H9 (cell line): ENCODE measurements at regions not wholly inside any gene's neighbourhood (a gene's known extent, or its start where the extent isn't known, plus 50 kb on each side); places are given as distances from the start of the nearest gene placed in this dataset.

Experiments used
- DNase-seq: peaks from one replicate; pipeline ENCODE4 v3.0.0-alpha.2; 2017
- H2AFZ ChIP-seq: one replicate; pipeline ENCODE4 v1.6.1; 2013; ENCODE audit warnings: mild to moderate bottlenecking, low read length, control low read depth, moderate library complexity
- H2AK5ac ChIP-seq: 2 replicates; pipeline ENCODE4 v1.6.1; 2013; ENCODE audit warnings: low read length, control low read depth, mixed read lengths; ENCODE audit not compliant: insufficient read length
- H2BK120ac ChIP-seq: one replicate; pipeline ENCODE4 v1.6.1; 2013; ENCODE audit warnings: low read depth, mild to moderate bottlenecking, low read length, control low read depth, inconsistent platforms; ENCODE audit not compliant: poor library complexity, severe bottlenecking
- H2BK12ac ChIP-seq: 2 replicates; pipeline ENCODE4 v1.6.1; 2013; ENCODE audit warnings: low read length, control low read depth, mixed read lengths, low read depth; ENCODE audit not compliant: insufficient read length
- H2BK15ac ChIP-seq: 2 replicates; pipeline ENCODE4 v1.6.1; 2013; ENCODE audit warnings: low read depth, low read length, control low read depth
- H2BK20ac ChIP-seq: one replicate; pipeline ENCODE4 v1.6.1; 2013; ENCODE audit warnings: low read depth, mild to moderate bottlenecking, low read length, control low read depth, inconsistent platforms; ENCODE audit not compliant: poor library complexity, severe bottlenecking
- H2BK5ac ChIP-seq: 2 replicates; pipeline ENCODE4 v1.6.1; 2013; ENCODE audit warnings: low read length, control low read depth, mixed read lengths; ENCODE audit not compliant: insufficient read length
- H3K14ac ChIP-seq: 2 replicates; pipeline ENCODE4 v1.6.1; 2013; ENCODE audit warnings: low read length, control low read depth; ENCODE audit not compliant: insufficient read depth
- H3K18ac ChIP-seq: 2 replicates; pipeline ENCODE4 v1.6.1; 2013; ENCODE audit warnings: low read depth, mild to moderate bottlenecking, mixed read lengths, low read length, control low read depth; ENCODE audit not compliant: insufficient read length
- H3K23ac ChIP-seq: 2 replicates; pipeline ENCODE4 v1.6.1; 2013; ENCODE audit warnings: low read length, control low read depth, mixed read lengths, low read depth; ENCODE audit not compliant: insufficient read length
- H3K23me2 ChIP-seq: 2 replicates; pipeline ENCODE4 v1.6.1; 2013; ENCODE audit warnings: low read depth, mild to moderate bottlenecking, mixed read lengths, low read length, control low read depth; ENCODE audit not compliant: insufficient read length, poor library complexity, severe bottlenecking
- H3K27ac ChIP-seq: 2 replicates; pipeline ENCODE4 v1.5.1; 2013; ENCODE audit warnings: low read length, control low read depth, mixed read lengths, low read depth; ENCODE audit not compliant: insufficient read length
- H3K27me3 ChIP-seq: 2 replicates; pipeline ENCODE4 v1.6.1; 2013; ENCODE audit warnings: low read length, control low read depth, inconsistent platforms; ENCODE audit not compliant: insufficient read depth
- H3K4ac ChIP-seq: 2 replicates; pipeline ENCODE4 v1.6.1; 2013; ENCODE audit warnings: low read depth, mild to moderate bottlenecking, control low read depth, inconsistent platforms, low read length, moderate library complexity
- H3K4me1 ChIP-seq: 2 replicates; pipeline ENCODE4 v1.6.1; 2013; ENCODE audit warnings: low read length, control low read depth, inconsistent platforms; ENCODE audit not compliant: insufficient read depth
- H3K4me2 ChIP-seq: 2 replicates; pipeline ENCODE4 v1.6.1; 2013; ENCODE audit warnings: low read length, control low read depth, mixed read lengths; ENCODE audit not compliant: insufficient read length, insufficient read depth
- H3K56ac ChIP-seq: 2 replicates; pipeline ENCODE4 v1.6.1; 2013; ENCODE audit warnings: low read depth, mild to moderate bottlenecking, mixed read lengths, low read length, control low read depth; ENCODE audit not compliant: insufficient read length
- H3K79me1 ChIP-seq: 2 replicates; pipeline ENCODE4 v1.6.1; 2013; ENCODE audit warnings: low read depth, mild to moderate bottlenecking, moderate library complexity, low read length, control low read depth, inconsistent platforms; ENCODE audit not compliant: insufficient read depth, poor library complexity, severe bottlenecking
- H3K79me2 ChIP-seq: 2 replicates; pipeline ENCODE4 v1.6.1; 2013; ENCODE audit warnings: low read length, control low read depth, inconsistent platforms; ENCODE audit not compliant: insufficient read depth
- H3K9ac ChIP-seq: 2 replicates; pipeline ENCODE4 v1.6.1; 2013; ENCODE audit warnings: low read length, control low read depth, mixed read lengths; ENCODE audit not compliant: insufficient read length; ENCODE audit errors: extremely low read depth
- H3K9me3 ChIP-seq: one replicate; pipeline ENCODE4 v1.6.1; 2013; ENCODE audit warnings: low read depth, low read length, inconsistent platforms; ENCODE audit not compliant: control insufficient read depth
- H3T11ph ChIP-seq: one replicate; pipeline ENCODE4 v1.6.1; 2013; ENCODE audit warnings: mild to moderate bottlenecking, low read length, control low read depth, inconsistent platforms
- H4K20me1 ChIP-seq: one replicate; pipeline ENCODE4 v1.6.1; 2013; ENCODE audit not compliant: control insufficient read depth, insufficient read length, insufficient read depth
- H4K5ac ChIP-seq: 2 replicates; pipeline ENCODE4 v1.6.1; 2013; ENCODE audit warnings: low read depth, mild to moderate bottlenecking, mixed read lengths, low read length, control low read depth; ENCODE audit not compliant: insufficient read length
- H4K8ac ChIP-seq: replicated peaks from 2 replicates; pipeline ENCODE4 v1.6.1; 2013; ENCODE audit warnings: low read length, control low read depth, mixed read lengths, low read depth; ENCODE audit not compliant: insufficient read length
- H4K91ac ChIP-seq: 2 replicates; pipeline ENCODE4 v1.6.1; 2013; ENCODE audit warnings: low read depth, mild to moderate bottlenecking, moderate library complexity, mixed read lengths, low read length, control low read depth; ENCODE audit not compliant: insufficient read length
- H3K27ac Mint-ChIP-seq, 3 experiments: 2 replicates in 2 of 3; 3 replicates in 1 of 3; pipeline ENCODE4 v1.8.0; 2020 to 2021; ENCODE audit warnings: mixed read lengths in 3 of 3, mild to moderate bottlenecking in 1 of 3, moderate library complexity in 1 of 3
- H3K27me3 Mint-ChIP-seq: 2 replicates; pipeline ENCODE4 v1.8.0; 2021; ENCODE audit warnings: low read depth, mild to moderate bottlenecking, moderate library complexity, mixed read lengths
- H3K36me3 Mint-ChIP-seq, 3 experiments: 2 replicates in 2 of 3; 3 replicates in 1 of 3; pipeline ENCODE4 v1.8.0; 2020 to 2021; ENCODE audit warnings: low read depth in 3 of 3, mixed read lengths in 3 of 3; ENCODE audit not compliant: insufficient read depth in 1 of 3
- H3K4me1 Mint-ChIP-seq, 2 experiments: 2 replicates each; pipeline ENCODE4 v1.8.0; 2020; ENCODE audit warnings: mixed read lengths in 2 of 2
- H3K4me3 Mint-ChIP-seq, 2 experiments: 2 replicates in 1 of 2; 3 replicates in 1 of 2; pipeline ENCODE4 v1.8.0; 2020 to 2021; ENCODE audit warnings: mild to moderate bottlenecking in 2 of 2, mixed read lengths in 2 of 2, moderate library complexity in 1 of 2
- H3K9me3 Mint-ChIP-seq, 2 experiments: 2 replicates in 1 of 2; 3 replicates in 1 of 2; pipeline ENCODE4 v1.8.0; 2020; ENCODE audit warnings: mild to moderate bottlenecking in 2 of 2, mixed read lengths in 2 of 2, moderate library complexity in 1 of 2
- CTCF ChIP-seq: fragments of 200-600 bp; sonication (generic); conservative IDR thresholded peaks from 3 replicates; pipeline ENCODE4 v1.8.0; 2021; ENCODE audit warnings: antibody characterized with exemption, mild to moderate bottlenecking

- Histone ChIP-seq H3T11ph (no peak overlapping the region), H2BK15ac (no peak overlapping the region), H3K27ac (no peak overlapping the region), H2AK5ac (no peak overlapping the region), H3K14ac (no peak overlapping the region), H2BK20ac (no peak overlapping the region), H4K5ac (no peak overlapping the region), H3K27me3 (no peaks in the 10 kb centered on the region), H2BK12ac (no peak overlapping the region), H4K20me1 (no peaks in the 10 kb centered on the region), H3K4me2 (no peak overlapping the region), H3K23ac (no peak overlapping the region), H3K9me3 (no peaks in the 10 kb centered on the region), H2BK120ac (no peak overlapping the region), H3K23me2 (no peaks in the 10 kb centered on the region), H2AFZ (no peak overlapping the region), H4K8ac (no peak overlapping the region), H3K9ac (no peak overlapping the region), H3K56ac (no peak overlapping the region), H3K18ac (no peak overlapping the region), H3K79me1 (no peaks in the 10 kb centered on the region), H3K79me2 (no peaks in the 10 kb centered on the region), H3K4ac (no peak overlapping the region), H4K91ac (no peak overlapping the region), H2BK5ac (no peak overlapping the region), H3K4me1 (no peaks in the 10 kb centered on the region)
- Mint-ChIP-seq H3K36me3 (peaks cover 0 to 5% (median 0%) of the 10 kb centered on the region in 3 experiments; a peak in 3 of 7 replicates), H3K4me1 (peaks cover 3 to 4% of the 10 kb centered on the region in 2 experiments; a peak in 1 of 4 replicates), H3K4me3 (no peak overlapping the region), H3K27ac (no peak overlapping the region), H3K9me3 (peaks cover 9 to 14% of the 10 kb centered on the region in 2 experiments; a peak in 3 of 5 replicates), H3K27me3 (no peaks in the 10 kb centered on the region)
- DNase-seq, result no peak
- TF ChIP-seq CTCF, result no peak
Measured at GRCh38 chr4:134298313-134298712, 96.7 kb upstream of the PABPC4L start.
